Hepatocyte (in vitro differentiated cells): ENCODE measurements at regions not wholly inside any gene's neighbourhood (a gene's known extent, or its start where the extent isn't known, plus 50 kb on each side); places are given as distances from the start of the nearest gene placed in this dataset.
"Not testable (repeated sequence)": the region's sequence is repeated elsewhere in the genome, so short reads cannot be mapped to it uniquely, and the experiment has no call there.

Source experiments
- DNase-seq: peaks from one replicate; pipeline ENCODE4 v3.0.0-alpha.2; 2016; ENCODE audit warnings: low spot score
- H2AFZ ChIP-seq: fragments of 200-600 bp; sonication (generic); 2 replicates; pipeline ENCODE4 v1.6.0; 2016; ENCODE audit warnings: antibody characterized with exemption, mild to moderate bottlenecking
- H3K27ac ChIP-seq: fragments of 200-600 bp; sonication (generic); 2 replicates; pipeline ENCODE4 v1.5.1; 2016; ENCODE audit warnings: mild to moderate bottlenecking
- H3K27me3 ChIP-seq: fragments of 200-600 bp; sonication (generic); 2 replicates; pipeline ENCODE4 v1.6.1; 2016
- H3K36me3 ChIP-seq: fragments of 200-600 bp; sonication (generic); replicated peaks from 2 replicates; pipeline ENCODE4 v1.5.1; 2016; ENCODE audit warnings: low read depth; ENCODE audit not compliant: insufficient read depth
- H3K4me1 ChIP-seq: fragments of 200-600 bp; sonication (generic); 2 replicates; pipeline ENCODE4 v1.5.1; 2016; ENCODE audit warnings: mild to moderate bottlenecking, moderate library complexity; ENCODE audit not compliant: insufficient read depth
- H3K4me2 ChIP-seq: fragments of 200-600 bp; sonication (generic); 2 replicates; pipeline ENCODE4 v1.6.0; 2016
- H3K4me3 ChIP-seq: fragments of 200-600 bp; sonication (generic); 2 replicates; pipeline ENCODE4 v1.5.1; 2016; ENCODE audit warnings: mild to moderate bottlenecking
- H3K79me2 ChIP-seq: fragments of 200-600 bp; sonication (generic); 2 replicates; pipeline ENCODE4 v1.6.0; 2017; ENCODE audit warnings: mild to moderate bottlenecking
- H3K9me2 ChIP-seq: fragments of 200-600 bp; sonication (generic); replicated peaks from 2 replicates; pipeline ENCODE4 v1.6.0; 2017; ENCODE audit warnings: mild to moderate bottlenecking; ENCODE audit not compliant: insufficient read depth
- H3K9me3 ChIP-seq: fragments of 200-600 bp; sonication (generic); 2 replicates; pipeline ENCODE4 v1.5.1; 2016; ENCODE audit warnings: low read depth, mild to moderate bottlenecking
- H4K20me1 ChIP-seq: fragments of 200-600 bp; sonication (generic); 2 replicates; pipeline ENCODE4 v1.6.0; 2016; ENCODE audit warnings: mild to moderate bottlenecking; ENCODE audit not compliant: insufficient read depth, poor library complexity, severe bottlenecking
- WGBS: methylation state at CpG from one replicate; pipeline ENCODE4 v1.1.6; 2016; ENCODE audit warnings: low lambda C conversion rate; ENCODE audit errors: missing lambda C conversion rate; 5-methylcytosine and 5-hydroxymethylcytosine counted together

DNA sequence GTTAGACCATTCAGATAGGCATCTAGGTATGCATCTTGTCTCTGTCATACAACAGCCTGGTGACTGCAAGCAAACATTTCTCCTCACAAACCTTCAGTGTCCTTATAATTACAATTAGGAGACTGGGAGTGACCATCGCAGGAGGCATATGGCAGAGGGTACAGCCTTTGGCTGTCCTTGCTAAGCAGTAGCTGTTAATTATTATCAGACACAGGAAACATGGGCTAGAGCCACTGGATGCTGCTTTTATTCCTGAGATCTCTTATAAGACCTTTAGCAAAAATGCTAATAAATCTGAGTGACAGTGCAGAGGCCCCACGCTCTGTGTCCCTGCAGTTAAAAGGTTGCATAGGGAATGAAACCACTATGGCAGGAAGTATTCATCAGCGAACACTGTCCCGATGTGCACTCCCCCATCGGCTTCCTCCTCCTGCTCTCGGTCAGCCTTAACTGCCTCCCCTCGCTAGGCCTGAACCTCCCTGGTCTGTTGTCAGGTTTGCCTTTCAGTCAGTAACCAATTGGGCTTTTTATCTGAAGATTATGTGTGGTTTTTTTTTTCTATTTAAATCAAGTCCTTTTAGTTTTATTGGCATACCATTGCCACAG, 92.2 kb downstream of the ARHGAP11B start:
- H3K9me3 ChIP-seq, H3K4me3 ChIP-seq, DNase-seq, H3K27me3 ChIP-seq, H3K9me2 ChIP-seq, H3K27ac ChIP-seq, H4K20me1 ChIP-seq, H3K4me1 ChIP-seq, H3K79me2 ChIP-seq, H2AFZ ChIP-seq, H3K36me3 ChIP-seq, H3K4me2 ChIP-seq: not testable (repeated sequence)
- WGBS: 62% methylated on average over 7 of the region's 7 CpGs

DNA sequence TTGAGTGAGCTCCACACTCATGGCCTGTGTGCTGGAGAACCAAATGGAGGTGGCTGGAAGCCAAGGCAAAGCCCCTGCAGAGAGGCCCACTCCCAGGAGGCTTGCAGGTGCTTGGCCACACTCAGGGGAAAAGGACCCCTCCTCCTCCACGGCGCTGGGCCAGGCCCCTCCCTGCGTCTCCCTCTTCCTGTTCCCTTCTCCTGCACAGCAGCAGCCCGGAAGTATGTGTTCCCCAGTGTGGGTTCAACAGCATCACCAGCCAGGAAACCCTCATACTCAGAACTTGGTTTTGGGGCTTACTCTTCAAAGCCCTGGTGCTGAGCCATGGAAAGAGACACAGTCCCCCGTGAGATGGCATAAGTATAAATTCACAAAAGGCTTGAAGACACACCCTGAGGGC, 93.4 kb downstream of the ARHGAP11B start:
- H3K9me2 ChIP-seq, DNase-seq, H3K36me3 ChIP-seq, H3K4me3 ChIP-seq, H3K27me3 ChIP-seq, H4K20me1 ChIP-seq, H3K4me2 ChIP-seq, H2AFZ ChIP-seq, H3K79me2 ChIP-seq, H3K9me3 ChIP-seq, H3K27ac ChIP-seq, H3K4me1 ChIP-seq: not testable (repeated sequence)
- WGBS: 98% methylated on average over 5 of the region's 5 CpGs

DNA sequence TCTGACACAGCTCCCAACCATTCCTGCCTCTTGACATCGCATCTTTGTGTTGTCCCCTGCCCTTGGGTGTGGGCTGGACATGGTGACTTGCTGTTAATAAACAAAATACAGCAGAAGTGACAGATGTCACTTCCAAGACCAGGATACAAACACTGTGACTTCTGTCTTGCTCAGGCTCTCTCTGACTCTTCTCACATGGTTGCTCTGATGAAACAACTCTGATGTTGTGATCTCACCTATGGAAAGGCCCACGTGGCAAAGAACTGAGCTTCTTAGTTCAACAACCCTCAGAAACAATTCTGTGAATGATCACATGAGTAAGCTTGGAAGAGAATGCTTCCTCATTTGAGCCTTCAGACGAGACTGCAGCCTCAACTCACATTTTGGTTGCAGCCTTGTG, 94.9 kb downstream of the ARHGAP11B start:
- not testable (repeated sequence) for H3K27ac ChIP-seq, H3K4me3 ChIP-seq, H3K36me3 ChIP-seq, H3K27me3 ChIP-seq, H4K20me1 ChIP-seq, H3K4me2 ChIP-seq, DNase-seq, H3K9me2 ChIP-seq, H3K9me3 ChIP-seq, H3K79me2 ChIP-seq, H2AFZ ChIP-seq, H3K4me1 ChIP-seq
- WGBS: 83% methylated on average over 3 of the region's 3 CpGs

DNA sequence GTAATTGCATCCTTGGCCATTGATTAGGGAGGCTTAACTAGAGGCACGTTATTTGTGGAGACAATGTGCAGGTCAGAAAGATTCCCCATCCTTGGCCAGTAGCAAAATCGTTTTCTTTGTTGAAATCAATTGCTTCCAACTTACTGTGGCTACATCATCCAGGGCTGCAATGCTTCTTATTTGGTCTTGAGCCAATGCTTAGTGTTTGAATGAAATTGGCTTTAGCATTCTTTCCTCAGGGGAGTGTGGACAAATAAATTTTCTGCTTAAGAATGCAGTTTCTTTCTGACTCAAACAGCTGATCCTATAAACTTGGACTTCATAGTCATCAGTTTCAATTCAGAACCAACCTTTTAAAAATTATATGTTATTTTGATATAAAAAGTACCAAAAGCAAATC, 95.6 kb downstream of the ARHGAP11B start:
- DNase-seq: not testable (repeated sequence)
- WGBS: 82% methylated on average over 2 of the region's 2 CpGs

DNA sequence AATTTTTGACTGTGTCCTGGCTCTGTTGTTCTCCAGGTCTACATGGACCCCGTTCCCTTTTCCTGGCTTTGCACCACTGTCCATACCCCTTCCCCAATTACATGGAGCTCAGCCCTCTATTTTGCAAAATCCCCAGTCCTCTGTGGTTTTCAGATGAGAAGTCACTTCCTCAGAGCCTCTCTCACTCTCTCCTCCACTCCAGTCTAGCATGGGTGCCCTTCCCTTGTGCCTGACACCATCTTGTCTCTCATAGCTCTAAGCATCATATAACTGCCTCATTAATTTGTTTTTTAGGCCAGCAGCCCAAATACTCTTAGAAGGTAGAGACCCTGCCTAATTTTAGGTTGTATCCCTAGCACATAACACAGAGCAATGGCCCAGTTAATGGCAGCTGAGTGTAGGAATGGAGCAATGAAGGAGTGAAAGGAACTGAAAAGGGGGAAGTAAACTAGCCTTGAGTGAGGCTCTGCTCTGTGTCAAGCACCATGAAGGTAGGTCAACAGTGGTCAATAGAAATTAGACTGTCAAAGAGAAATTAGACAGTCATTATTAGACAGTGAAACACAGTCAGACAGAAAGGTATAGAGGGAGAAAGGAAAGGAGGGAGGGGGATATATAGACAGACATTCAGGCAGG, 97.7 kb downstream of the ARHGAP11B start:
- WGBS: 100% methylated on average over 1 of the region's 1 CpG
- not testable (repeated sequence) for H3K79me2 ChIP-seq, DNase-seq, H3K27ac ChIP-seq, H3K36me3 ChIP-seq, H4K20me1 ChIP-seq, H3K4me2 ChIP-seq, H3K4me3 ChIP-seq, H3K27me3 ChIP-seq, H3K9me2 ChIP-seq, H3K4me1 ChIP-seq, H2AFZ ChIP-seq, H3K9me3 ChIP-seq

More for the DNA sequence above, 95.6 kb downstream of the ARHGAP11B start:
- H3K4me2 ChIP-seq, H3K36me3 ChIP-seq, H3K4me3 ChIP-seq, H2AFZ ChIP-seq, H3K79me2 ChIP-seq, H3K9me2 ChIP-seq, H3K4me1 ChIP-seq, H4K20me1 ChIP-seq, H3K27ac ChIP-seq, H3K27me3 ChIP-seq, H3K9me3 ChIP-seq: not testable (repeated sequence)

DNA sequence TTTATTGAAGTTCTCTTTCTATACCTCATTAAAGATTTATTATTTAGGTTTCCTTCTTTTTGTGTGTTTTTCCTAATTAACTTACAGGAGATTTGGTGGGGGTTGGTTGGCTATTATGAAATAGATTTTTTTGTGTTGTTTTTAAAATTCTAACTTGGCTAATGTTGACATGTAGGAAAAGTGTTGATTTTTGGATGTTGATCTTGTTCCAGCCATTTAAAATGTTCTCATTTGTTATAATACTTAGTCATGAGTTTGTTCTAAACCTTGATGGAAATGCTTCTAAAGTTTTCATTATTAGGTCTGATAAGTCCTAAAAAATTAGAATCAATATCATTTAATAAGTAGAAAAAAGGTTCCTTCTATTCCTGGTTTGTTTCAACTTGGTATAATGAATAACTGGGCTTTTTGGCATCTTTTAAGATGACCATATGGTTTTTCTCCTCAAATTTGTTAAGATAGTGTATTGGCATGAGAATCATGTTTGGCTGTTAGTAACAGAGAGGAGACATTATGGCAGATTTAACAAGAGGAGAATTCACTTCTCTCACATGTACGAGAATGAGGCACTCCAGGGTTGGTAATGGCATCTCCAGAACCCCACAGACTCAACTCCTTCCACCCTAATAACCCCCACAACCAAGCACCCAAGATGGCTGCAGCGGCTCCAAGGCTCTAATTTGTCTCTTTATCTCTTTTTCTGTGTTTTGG, 104.1 kb downstream of the ARHGAP11B start:
- H3K36me3 ChIP-seq, H3K79me2 ChIP-seq, H3K4me3 ChIP-seq, H3K4me1 ChIP-seq, H3K9me3 ChIP-seq, H3K27me3 ChIP-seq, H3K9me2 ChIP-seq, H2AFZ ChIP-seq, H3K27ac ChIP-seq, H3K4me2 ChIP-seq, H4K20me1 ChIP-seq, DNase-seq: not testable (repeated sequence)
- 78% methylated on average over 2 of the region's 2 CpGs for WGBS

DNA sequence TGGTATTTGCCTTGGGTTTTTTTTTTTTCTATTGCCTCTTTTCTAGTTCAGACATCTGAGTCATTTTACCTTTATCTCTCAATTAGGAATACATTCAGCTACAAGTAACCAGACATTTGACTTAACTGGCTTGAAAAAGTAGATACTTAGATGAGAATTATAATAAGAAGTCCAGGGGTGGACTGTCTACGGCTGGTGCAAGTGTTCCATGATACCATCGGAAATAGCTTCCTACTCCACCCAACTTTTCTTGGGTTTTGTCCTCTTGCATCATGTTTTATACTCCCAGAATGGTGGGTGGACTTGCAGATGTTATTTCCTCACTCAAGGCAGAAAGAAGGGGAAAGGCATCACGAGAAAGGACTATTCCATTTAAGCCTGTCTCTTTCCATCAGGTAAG, 104.7 kb downstream of the ARHGAP11B start:
- 95% methylated on average over 3 of the region's 3 CpGs for WGBS
- not testable (repeated sequence) for H3K9me2 ChIP-seq, H3K27me3 ChIP-seq, H3K4me1 ChIP-seq, H4K20me1 ChIP-seq, H3K36me3 ChIP-seq, H3K4me2 ChIP-seq, DNase-seq, H2AFZ ChIP-seq, H3K9me3 ChIP-seq, H3K79me2 ChIP-seq, H3K27ac ChIP-seq, H3K4me3 ChIP-seq

DNA sequence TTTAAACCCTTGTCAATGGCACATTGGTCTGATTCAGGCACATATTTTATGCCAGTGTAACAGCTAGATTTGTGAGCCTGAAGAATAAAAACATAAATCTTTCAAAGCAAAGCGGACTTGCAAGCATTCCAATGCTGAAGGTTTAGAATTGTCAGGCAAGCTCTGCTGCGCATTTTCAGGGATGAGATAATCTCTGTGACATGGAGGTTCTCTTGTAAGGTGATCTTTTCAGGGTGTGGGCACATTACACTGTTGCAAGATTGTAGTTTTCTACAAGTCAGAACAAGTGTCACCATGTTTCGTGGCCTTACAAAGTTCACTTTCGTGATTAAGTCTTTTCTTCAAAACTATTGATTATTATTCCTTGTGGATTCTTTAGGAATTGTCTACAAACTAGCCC, 106.2 kb downstream of the ARHGAP11B start:
- H3K4me1 ChIP-seq, H3K4me3 ChIP-seq, H2AFZ ChIP-seq, H4K20me1 ChIP-seq, H3K9me2 ChIP-seq, H3K27ac ChIP-seq, H3K79me2 ChIP-seq, H3K4me2 ChIP-seq, H3K27me3 ChIP-seq, H3K9me3 ChIP-seq, DNase-seq, H3K36me3 ChIP-seq: not testable (repeated sequence)
- 92% methylated on average over 4 of the region's 4 CpGs for WGBS
